Omental fat pad (tissue), 3 donors: ENCODE measurements at regions not wholly inside any gene's neighbourhood (a gene's known extent, or its start where the extent isn't known, plus 50 kb on each side); places are given as distances from the start of the nearest gene placed in this dataset.

Experiments used
- ATAC-seq: fragments of 150-250 bp; one replicate; pipeline ENCODE4 v1.9.1; 2016; ENCODE audit warnings: mild to moderate bottlenecking, moderate library complexity; ENCODE audit not compliant: low FRiP score
- DNase-seq: peaks from one replicate; pipeline ENCODE4 v3.0.0-alpha.2; 2019; ENCODE audit warnings: low spot score
- TF ChIP-seq, protein P1 (sequence below), 3 donors: fragments of 450-650 bp; IDR thresholded peaks; one replicate each; pipeline ENCODE4 v1.5.1; 2016 to 2017; ENCODE audit warnings: antibody characterized with exemption in 3 of 3, mild to moderate bottlenecking in 3 of 3, moderate library complexity in 2 of 3

DNA sequence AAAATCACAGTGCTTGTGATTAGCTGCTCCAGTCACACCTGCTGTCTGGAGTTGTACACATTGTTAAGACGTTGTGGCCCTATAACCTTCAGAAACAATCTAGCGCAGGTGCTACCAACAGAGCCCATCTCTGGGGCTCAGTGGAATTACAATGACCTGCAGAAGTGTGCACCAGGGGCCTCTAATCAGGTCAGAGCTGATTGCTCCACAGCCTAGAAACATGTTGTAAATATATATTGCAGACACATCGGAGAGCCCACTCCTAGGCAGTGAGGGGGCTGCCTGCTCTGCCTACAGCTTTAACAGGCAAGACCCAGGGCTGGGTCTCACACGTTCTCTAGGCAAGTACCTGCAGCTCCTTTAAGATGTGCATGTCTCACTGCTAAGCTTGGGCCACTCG lies 302.0 kb downstream of the SIPA1L2 start:
- TF ChIP-seq, protein P1, sequence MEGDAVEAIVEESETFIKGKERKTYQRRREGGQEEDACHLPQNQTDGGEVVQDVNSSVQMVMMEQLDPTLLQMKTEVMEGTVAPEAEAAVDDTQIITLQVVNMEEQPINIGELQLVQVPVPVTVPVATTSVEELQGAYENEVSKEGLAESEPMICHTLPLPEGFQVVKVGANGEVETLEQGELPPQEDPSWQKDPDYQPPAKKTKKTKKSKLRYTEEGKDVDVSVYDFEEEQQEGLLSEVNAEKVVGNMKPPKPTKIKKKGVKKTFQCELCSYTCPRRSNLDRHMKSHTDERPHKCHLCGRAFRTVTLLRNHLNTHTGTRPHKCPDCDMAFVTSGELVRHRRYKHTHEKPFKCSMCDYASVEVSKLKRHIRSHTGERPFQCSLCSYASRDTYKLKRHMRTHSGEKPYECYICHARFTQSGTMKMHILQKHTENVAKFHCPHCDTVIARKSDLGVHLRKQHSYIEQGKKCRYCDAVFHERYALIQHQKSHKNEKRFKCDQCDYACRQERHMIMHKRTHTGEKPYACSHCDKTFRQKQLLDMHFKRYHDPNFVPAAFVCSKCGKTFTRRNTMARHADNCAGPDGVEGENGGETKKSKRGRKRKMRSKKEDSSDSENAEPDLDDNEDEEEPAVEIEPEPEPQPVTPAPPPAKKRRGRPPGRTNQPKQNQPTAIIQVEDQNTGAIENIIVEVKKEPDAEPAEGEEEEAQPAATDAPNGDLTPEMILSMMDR (IDR thresholded peaks at IDR 0.05) = no peak
- ATAC-seq (no peak), DNase-seq (no peak)

DNA sequence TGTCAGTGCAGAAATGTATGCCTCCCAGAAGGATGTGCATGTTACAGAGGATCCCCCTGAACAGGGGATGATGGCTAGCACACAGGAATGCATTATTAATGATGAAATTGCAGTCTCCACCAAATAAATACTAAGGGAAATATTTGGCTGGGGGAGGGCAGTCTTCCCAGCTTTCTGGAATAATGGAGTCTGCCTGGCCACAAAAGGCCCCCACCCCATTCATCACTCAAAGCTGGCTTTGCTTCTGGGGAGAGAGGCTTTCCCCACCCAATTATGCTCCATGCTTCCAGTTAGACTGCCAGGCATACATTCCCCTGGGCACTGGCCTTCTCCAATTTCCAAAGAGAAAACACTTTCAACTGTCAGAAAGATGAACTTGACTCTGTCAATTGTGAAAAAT lies 302.7 kb downstream of the SIPA1L2 start:
- ATAC-seq = no peak
- TF ChIP-seq, protein P1 (IDR thresholded peaks at IDR 0.05) = no peak
- no peak for DNase-seq

DNA sequence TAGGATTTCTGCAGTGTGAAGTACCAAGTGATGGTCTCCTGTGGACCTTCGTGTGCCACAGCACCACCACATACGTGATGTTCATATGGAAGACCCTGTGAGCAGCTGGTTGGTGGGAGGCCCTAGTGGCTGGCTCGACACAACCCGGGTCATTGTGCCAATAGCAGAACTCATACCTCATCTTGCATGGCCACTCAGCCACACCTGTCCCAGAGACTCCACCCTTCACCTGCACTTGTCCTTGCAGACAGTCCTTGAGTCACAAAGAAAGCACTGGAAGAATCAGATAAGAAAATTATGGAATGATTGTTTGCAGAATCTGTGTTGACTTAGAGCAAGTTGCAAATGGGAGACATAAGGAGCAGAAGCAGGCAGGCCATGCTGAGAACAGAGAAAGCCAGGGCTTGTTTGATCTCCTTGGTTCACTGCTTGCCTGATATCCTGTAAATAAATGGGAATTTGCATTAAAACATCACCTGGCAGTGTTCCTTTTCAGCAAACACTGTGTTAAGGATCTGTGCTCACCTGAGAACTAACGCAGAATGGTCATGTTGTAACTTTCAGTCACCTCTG lies 307.7 kb downstream of the SIPA1L2 start:
- TF ChIP-seq, protein P1 (IDR thresholded peaks at IDR 0.05) = no peak
- DNase-seq (no peak), ATAC-seq (no peak)

DNA sequence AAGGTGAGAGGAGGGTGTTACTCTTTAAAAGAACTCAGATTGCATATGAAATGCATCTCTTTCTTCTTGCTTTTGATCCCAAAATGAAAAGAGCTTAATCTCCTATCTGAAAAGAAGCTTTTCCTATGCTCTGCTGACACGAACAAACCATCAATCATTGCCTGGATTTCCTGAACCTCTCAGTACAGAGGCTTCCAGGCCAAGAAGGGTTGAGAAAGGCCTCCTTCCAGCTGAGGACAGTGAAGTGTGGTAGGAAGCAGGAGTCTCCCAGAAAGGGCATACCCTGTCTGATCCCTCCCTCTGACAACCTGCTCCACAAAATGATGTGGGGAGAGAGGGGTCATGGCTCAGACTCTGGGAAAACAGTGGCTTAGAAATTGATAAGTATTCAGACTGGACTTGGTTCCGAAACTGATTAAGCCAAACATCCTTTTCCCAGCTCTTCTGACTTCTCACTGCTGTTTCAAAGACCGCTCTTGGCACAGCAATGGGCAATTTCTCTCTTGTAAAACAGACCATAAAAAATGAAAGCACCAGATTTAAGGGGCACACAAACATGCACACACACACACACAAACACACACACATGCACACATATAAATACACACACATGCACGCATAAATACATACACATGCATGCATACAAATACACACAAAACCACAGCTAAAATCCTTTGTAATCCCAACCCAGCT lies 310.3 kb downstream of the SIPA1L2 start:
- TF ChIP-seq, protein P1 (IDR thresholded peaks at IDR 0.05) = no peak
- ATAC-seq (no peak), DNase-seq (no peak)

DNA sequence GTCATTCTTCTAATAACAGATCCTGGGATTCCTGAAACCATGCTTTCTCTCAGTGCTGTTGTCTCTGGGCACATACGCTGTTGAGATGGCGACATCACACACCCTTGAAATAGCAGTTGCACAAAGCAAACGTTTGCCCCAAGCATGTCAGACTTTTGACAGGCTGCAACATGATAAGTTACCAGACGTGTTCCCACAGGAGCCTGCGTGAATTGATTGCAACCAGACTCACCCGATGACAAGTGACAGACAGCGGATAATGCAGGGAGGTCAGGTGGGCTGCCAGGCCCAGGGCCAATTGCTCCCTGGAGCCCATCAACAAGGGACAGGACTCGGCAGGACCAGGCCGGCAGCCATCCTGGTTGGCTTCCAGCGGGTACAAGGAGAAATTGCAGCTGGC lies 310.9 kb downstream of the SIPA1L2 start:
- ATAC-seq = no peak
- TF ChIP-seq, protein P1 (IDR thresholded peaks at IDR 0.05) = no peak
- no peak for DNase-seq

DNA sequence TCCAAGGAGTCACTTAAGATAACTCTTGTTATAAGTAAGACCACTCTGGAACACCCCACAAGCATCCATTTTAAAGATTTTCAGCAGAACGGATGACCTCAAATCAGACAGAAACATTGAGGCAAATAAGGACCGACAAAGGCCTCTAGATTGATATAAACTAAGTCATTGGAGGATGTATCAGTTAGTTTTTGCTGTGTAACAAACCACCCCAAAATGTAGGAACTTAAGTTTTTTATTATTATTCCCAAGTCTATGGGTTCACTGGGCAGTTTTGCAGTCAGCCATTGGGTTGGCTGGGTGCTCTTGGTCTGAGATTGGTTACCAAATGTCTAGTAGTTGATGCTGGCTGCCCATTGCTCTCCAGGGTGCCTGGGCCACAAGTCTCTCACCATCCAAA lies 311.8 kb downstream of the SIPA1L2 start:
- TF ChIP-seq, protein P1 (IDR thresholded peaks at IDR 0.05) = no peak
- ATAC-seq = no peak
- no peak for DNase-seq

DNA sequence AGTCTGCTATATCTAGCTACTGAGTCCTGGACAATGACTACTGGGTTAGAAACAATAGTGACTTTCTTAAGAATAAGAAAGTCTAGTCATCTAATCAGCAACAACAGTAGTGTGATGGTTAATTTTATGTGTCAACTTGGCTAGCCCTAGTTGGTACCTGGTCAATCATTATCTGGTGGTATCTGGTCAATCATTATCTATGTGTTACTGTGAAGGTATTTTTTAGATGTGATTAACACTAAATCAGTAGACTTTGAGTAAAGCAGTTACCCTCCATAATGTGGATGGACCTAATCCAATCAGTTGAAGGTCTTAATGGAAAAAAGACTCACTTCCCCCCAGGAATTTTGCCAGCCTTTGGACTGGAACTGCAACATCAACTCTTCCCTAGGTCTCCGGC lies 312.6 kb downstream of the SIPA1L2 start:
- TF ChIP-seq, protein P1 (IDR thresholded peaks at IDR 0.05) = no peak
- ATAC-seq (no peak), DNase-seq (no peak)
